Right kidney (tissue), 1 donor: ENCODE measurements at regions not wholly inside any gene's neighbourhood (a gene's known extent, or its start where the extent isn't known, plus 50 kb on each side); places are given as distances from the start of the nearest gene placed in this dataset.

Experiments
- DNase-seq: peaks from one replicate; pipeline ENCODE4 v3.0.0-alpha.2; 2016

DNA sequence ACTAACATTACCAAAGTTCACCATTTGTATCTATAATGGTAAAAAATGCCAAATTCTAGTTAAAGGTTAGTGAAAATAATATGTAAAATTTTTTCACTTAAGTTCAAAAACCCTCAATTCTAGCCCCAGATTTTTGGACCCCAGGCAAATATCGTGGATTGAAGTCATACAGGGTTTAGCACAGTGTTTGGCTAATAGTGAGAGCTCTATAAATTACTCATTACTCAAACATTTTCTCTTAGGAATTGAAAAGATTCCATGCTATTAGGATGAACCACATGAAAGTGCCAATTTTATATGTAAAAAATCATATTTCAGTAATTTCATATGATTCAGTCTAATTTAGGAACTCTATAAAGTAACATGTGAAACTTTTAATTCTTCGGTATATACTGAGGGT, 170.3 kb upstream of the PREP start:
- DNase-seq, result no peak

DNA sequence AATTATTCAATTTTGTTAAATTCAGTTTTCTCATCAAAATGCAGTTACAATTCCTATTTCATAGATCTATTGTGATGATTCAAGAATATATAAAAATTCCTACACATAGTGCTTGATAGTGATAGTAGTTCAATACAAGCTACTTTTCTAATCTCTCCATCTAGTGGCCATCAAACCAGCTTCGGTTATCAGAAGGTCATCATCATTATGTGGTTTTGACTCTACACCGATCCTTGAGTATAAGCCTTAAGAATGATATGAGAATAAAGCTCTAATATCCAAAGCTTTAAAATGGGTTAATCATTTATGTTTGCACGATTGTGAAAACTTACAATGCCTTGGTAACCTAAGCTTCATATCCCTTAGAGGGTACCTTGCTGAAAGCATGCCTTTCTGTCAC, 167.5 kb upstream of the PREP start:
- DNase-seq, result no peak

DNA sequence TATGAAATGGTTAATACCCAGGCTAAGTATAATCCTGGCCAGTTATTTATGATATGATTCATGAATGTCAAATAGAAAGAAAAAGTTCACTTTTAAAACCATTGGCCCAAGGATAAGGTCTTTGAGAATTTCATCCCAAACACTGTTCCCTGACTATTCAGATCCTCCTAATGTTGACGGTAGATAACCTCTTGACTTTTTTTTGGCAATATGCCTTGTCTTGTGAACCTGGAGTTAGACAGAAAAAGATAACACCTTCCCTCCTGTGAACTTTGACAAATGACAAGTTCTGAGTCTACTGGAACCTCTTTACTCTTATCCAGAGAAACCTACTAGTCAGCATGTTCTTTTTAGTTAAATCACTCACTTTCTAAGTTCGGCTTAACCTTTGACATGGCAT, 166.8 kb upstream of the PREP start:
- no peak for DNase-seq

- no peak for DNase-seq
These were observed 165.9 kb upstream of the PREP start for GRCh38 chr6:105568751-105569150.

- no peak for DNase-seq
These were observed 165.3 kb upstream of the PREP start for GRCh38 chr6:105568142-105568541.

DNA sequence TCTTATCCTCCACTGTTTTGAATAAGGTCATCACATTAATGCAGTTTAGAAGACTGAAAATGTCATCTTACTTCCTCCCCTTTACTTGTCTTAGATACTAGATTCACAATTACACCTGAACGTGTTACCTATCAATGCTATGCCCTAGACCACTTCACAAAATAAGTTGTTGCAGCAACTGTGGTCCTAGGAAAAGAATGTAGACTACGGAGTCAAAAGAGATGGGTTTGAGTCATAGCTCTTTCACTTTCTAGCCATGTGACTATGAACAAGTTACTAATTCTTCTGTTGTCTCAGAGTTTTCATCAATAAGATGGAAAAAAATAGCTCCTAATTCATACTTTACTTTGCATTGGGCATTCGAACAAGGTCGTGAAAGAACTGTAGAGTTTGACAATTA, 164.3 kb upstream of the PREP start:
- DNase-seq, result no peak

DNA sequence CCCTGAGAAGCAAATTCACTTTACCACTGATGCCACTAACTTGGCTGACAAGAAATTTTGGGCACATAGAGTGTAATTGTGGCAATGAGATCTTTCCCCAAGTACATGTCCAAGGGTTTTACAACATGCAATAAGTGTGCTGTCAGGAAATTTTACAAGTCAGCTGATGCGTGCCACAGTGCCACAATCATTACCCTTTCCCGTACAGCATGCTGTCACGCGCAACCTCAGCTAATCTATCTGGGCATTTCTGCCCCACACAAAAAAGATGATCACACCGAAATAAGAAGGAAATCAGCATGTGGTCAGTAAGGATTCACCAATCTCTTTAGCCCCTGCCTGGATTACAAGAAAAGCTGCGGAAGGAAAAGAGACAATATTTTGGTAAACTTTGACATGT, 163.6 kb upstream of the PREP start:
- DNase-seq, result no peak

GRCh38 chr6:105564121-105564902, 161.4 kb upstream of the PREP start:
- DNase-seq, result no peak

DNA sequence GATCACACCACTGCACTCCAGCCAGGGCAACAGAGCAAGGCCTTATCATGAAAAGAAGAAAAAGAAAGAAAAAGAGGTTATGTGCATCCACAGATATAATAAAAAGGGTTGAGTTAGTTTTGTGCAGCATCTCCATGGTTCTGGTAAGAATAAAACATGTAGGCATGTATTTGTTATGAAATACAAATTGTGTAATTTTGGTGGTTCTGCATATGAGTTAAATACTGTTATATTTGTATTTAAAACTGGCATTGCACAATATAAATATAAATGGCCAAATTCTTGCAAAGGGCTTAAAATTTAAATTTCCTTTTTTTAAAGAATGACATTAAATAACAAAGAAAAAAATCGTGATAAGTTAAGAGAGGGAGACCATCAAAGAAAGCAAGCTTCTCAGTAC, 159.1 kb upstream of the PREP start:
- no peak for DNase-seq

- no peak for DNase-seq
These were observed 158.6 kb upstream of the PREP start for GRCh38 chr6:105561486-105561885.

GRCh38 chr6:105560611-105561066, 157.8 kb upstream of the PREP start:
- no peak for DNase-seq

DNA sequence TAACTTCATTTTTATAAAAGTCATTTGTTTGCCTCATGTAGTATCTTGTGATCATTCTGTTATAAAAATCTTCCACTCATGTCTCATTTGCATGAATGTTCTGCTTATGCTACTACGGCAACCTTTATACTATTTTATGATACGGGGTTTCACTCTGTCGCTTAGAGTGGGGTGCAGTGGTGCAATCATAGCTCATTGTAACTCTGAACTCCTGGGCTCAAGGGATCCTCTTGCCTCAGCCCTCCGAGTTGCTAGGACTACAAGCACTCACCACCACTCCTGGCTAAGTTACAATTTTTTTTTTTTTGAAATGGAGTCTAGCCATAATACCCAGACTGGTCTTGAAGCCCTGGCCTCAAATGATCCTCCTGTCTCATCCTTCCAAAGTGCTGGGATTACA, 154.4 kb upstream of the PREP start:
- DNase-seq, result no peak

DNA sequence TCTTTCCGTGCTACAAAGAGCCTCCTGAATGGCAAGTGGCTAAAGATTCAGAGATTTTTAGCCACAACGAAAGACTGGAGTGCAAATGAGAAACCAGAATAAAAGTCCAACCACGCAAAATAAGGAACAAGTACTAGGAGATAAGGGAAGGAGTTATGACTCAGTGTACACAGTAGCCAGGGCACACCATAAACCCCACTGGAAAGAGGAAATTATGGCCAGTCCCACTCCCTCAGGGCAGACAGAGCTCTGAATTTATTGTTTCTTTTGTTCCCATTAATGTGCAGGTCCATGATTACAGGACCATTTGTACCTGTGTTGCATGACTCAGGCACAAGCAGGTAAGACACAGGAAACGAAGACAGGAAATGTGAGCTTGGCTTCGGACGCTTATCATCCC, 150.3 kb upstream of the PREP start:
- DNase-seq, result no peak

DNA sequence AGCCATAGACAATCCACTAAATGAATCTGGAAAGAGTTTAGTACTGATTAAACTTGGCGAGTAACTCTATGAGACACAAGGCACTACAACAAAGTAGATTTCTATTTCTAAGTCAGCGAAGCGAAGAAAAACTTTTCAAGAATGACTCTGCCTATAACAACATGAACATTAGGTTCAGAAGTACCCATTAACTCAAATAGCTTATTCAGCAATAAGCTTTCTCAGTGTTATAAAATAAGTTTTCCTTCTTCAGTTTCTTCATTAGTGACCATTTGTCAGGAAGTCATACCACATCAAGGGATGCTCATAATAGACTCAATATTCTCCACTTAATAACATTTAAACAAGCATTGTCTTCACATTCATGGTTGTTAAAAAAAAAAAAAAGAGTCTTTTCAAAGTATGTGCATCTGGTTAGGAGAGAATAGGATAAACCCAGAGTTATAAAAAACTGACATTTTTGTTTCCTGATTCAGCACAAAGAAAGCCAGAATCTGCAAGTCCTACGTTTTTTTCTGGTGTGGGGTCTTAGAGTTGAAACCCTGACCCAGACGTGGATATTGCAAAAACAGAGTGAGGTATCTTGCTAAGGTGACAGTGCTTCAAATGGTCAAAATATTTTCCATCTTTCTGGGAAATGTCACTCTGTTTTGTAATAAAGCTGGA, 148.2 kb upstream of the PREP start:
- no peak for DNase-seq

DNA sequence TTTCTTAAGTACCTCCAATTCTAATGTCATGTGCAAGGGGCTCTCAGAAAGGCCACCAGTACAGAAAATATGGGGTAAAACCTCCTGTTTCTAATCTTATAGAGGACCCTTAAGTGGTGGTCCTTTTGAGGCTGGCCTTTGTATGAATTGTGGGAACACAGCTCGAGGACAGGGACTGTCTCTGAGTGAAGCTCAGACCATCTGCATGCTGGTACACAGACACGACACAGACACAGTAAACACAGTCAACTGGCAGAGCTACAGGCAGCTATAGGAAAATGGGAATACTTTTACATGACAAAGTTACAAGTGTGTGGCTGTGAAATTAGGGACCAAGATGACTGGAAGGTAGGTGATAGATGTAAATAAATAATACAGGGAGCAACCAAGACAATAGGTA, 143.9 kb upstream of the PREP start:
- no peak for DNase-seq

- no peak for DNase-seq
These were observed 143.3 kb upstream of the PREP start for GRCh38 chr6:105545947-105546731.

GRCh38 chr6:105545228-105545920, 142.5 kb upstream of the PREP start:
- no peak for DNase-seq

DNA sequence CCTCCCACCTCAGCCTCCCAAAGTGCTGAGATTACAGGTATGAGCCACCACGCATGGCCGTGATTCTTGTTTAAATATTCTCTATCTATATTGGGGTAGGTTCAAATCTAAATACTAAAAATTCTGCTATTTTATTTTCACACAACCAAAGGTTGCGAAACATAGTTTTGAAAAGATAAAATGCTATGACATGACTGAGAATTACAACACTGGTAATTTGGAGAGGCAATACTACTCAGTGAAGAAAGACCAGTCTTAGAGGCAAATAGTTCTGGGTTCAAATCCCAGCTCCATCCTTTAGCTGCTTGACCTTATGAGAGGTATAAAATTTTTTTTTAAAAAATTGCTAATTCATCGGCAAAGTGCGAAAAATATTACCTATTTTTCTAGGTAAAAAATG, 137.0 kb upstream of the PREP start:
- no peak for DNase-seq

- no peak for DNase-seq
These were observed 135.2 kb upstream of the PREP start for GRCh38 chr6:105537981-105538578.

DNA sequence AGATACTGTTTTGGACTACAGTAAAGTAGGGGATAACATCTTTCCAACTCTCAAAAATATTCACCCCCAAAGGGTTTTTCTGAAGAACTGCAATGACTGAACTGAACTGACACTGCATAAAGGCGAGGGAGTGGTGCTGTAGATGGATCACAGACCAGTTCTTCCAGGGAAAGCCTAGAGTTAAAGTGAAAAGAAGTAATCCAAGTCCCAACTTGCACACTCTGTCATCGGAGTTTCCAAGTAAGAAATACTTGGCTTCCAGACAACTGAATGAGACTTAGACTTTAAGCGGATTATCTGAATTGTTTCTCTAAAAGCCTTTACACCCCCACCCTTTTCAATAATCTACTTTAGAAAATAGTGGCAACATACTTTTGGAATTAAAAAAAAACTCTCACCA, 134.1 kb upstream of the PREP start:
- DNase-seq, result no peak

DNA sequence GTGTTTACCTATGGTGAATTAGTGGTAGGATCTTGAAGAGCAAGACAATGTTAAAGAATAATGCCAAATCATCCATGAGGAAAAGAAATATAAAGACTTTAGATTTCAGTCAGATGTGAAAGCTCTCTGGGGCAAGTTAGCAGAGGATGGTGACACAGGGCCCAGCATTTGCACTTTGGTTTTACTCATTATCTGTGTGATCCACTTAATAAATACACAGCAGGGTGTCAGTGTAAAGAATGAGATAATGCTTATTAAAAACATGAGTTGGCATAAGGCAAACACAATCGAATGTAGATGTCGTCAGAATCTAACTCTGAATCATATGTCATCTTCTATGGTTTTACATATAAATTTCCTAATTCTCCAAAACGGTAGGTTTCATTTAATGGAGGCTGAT, 130.4 kb upstream of the PREP start:
- no peak for DNase-seq

- DNase-seq, result no peak
These were observed 123.5 kb upstream of the PREP start for GRCh38 chr6:105526225-105526872.
